ENCODE measurements at regions not wholly inside any gene's neighbourhood (a gene's known extent, or its start where the extent isn't known, plus 50 kb on each side); places are given as distances from the start of the nearest gene placed in this dataset.
A peak's percentile ranks its signal among the peaks of the same experiment; 100 is the strongest.

GRCh38 chr22:49023161-49023878, 804.4 kb downstream of the BRD1 start:
- WGBS (ENCODE audit: insufficient coverage): 83% methylated on average over 17 of the region's 22 CpGs
- no peaks in the 10 kb centered on the region for H3K4me1 Mint-ChIP-seq

GRCh38 chr22:49022816-49023160, 804.9 kb downstream of the BRD1 start:
- peaks cover 0 to 28% of the 10 kb centered on the region in 2 experiments for H3K27me3 ChIP-seq (replicated peaks in 1 of 2; ENCODE audit: control insufficient read depth in 2 of 2, extremely low read depth in 1 of 2, insufficient read depth in 2 of 2, low read length in 1 of 2)
- ATAC-seq (replicated peaks in 1 of 4) (no peak), DNase-seq (no peak)
- no peaks in the 10 kb centered on the region for H3K4me1 ChIP-seq (ENCODE audit: control insufficient read depth in 1 of 2, extremely low read depth in 1 of 2, insufficient read depth in 2 of 2, low read length in 2 of 2)
- ChIA-PET CTCF (no interaction called here), POLR2A (no interaction called here)
- Mint-ChIP-seq H3K36me3 (no peaks in the 10 kb centered on the region), H3K4me3 (no peak overlapping the region), H3K9me3 (no peaks in the 10 kb centered on the region), H3K27me3 (peaks cover 4 to 8% of the 10 kb centered on the region in 2 donors), H3K27ac (no peak overlapping the region), H3K4me1 (no peaks in the 10 kb centered on the region)
- WGBS (ENCODE audit: insufficient coverage): no CpG with 5 or more reads among the region's 4 CpGs
- H3K36me3 ChIP-seq (ENCODE audit: control insufficient read depth in 2 of 2, extremely low read depth in 1 of 2, insufficient read depth in 1 of 2, low read length in 1 of 2): no peaks in the 10 kb centered on the region
- H3K27ac ChIP-seq (ENCODE audit: low read length): no peak overlapping the region
- no peaks in the 10 kb centered on the region for H3K9me3 ChIP-seq
- H3K4me3 ChIP-seq (ENCODE audit: control insufficient read depth in 1 of 2, extremely low read depth in 1 of 2, low read length in 1 of 2): no peak overlapping the region

More at GRCh38 chr22:49023161-49023878, 804.4 kb downstream of the BRD1 start:
- Histone ChIP-seq H3K27ac (ENCODE audit: low read length) (no peak overlapping the region), H3K36me3 (ENCODE audit: control insufficient read depth in 2 of 2, extremely low read depth in 1 of 2, insufficient read depth in 1 of 2, low read length in 1 of 2) (no peaks in the 10 kb centered on the region), H3K9me3 (no peaks in the 10 kb centered on the region), H3K27me3 (replicated peaks in 1 of 2; ENCODE audit: control insufficient read depth in 2 of 2, extremely low read depth in 1 of 2, insufficient read depth in 2 of 2, low read length in 1 of 2) (peaks cover 0 to 30% of the 10 kb centered on the region in 2 experiments), H3K4me1 (ENCODE audit: control insufficient read depth in 1 of 2, extremely low read depth in 1 of 2, insufficient read depth in 2 of 2, low read length in 2 of 2) (no peaks in the 10 kb centered on the region), H3K4me3 (ENCODE audit: control insufficient read depth in 1 of 2, extremely low read depth in 1 of 2, low read length in 1 of 2) (no peak overlapping the region)
- ATAC-seq (replicated peaks in 1 of 4) (no peak), DNase-seq (no peak)
- Mint-ChIP-seq H3K27me3 (peaks cover 4 to 9% of the 10 kb centered on the region in 2 donors), H3K9me3 (no peaks in the 10 kb centered on the region), H3K27ac (no peak overlapping the region), H3K4me3 (no peak overlapping the region), H3K36me3 (no peaks in the 10 kb centered on the region)
- ChIA-PET CTCF (no interaction called here), POLR2A (no interaction called here)

GRCh38 chr22:49021926-49022815, 805.5 kb downstream of the BRD1 start:
- ChIA-PET POLR2A (no interaction called here), CTCF (no interaction called here)
- no peak for ATAC-seq (replicated peaks in 1 of 4)
- DNase-seq: no peak
- Histone ChIP-seq H3K27ac (ENCODE audit: low read length) (no peak overlapping the region), H3K4me1 (ENCODE audit: control insufficient read depth in 1 of 2, extremely low read depth in 1 of 2, insufficient read depth in 2 of 2, low read length in 2 of 2) (no peaks in the 10 kb centered on the region), H3K36me3 (ENCODE audit: control insufficient read depth in 2 of 2, extremely low read depth in 1 of 2, insufficient read depth in 1 of 2, low read length in 1 of 2) (no peaks in the 10 kb centered on the region), H3K9me3 (no peaks in the 10 kb centered on the region), H3K27me3 (replicated peaks in 1 of 2; ENCODE audit: control insufficient read depth in 2 of 2, extremely low read depth in 1 of 2, insufficient read depth in 2 of 2, low read length in 1 of 2) (peaks cover 0 to 24% of the 10 kb centered on the region in 2 experiments), H3K4me3 (ENCODE audit: control insufficient read depth in 1 of 2, extremely low read depth in 1 of 2, low read length in 1 of 2) (no peak overlapping the region)
- H3K27me3 Mint-ChIP-seq: peaks cover 0 to 2% of the 10 kb centered on the region in 2 donors
- H3K4me3 Mint-ChIP-seq: no peak overlapping the region
- no peaks in the 10 kb centered on the region for H3K4me1 Mint-ChIP-seq
- WGBS (ENCODE audit: insufficient coverage): 73% methylated on average over 20 of the region's 23 CpGs
- H3K27ac Mint-ChIP-seq: no peak overlapping the region
- no peaks in the 10 kb centered on the region for H3K9me3 Mint-ChIP-seq
- H3K36me3 Mint-ChIP-seq: no peaks in the 10 kb centered on the region

GRCh38 chr22:49021131-49021925, 806.3 kb downstream of the BRD1 start:
- no peak for ATAC-seq (replicated peaks in 1 of 4)
- CTCF ChIA-PET: no interaction called here
- Histone ChIP-seq H3K4me3 (ENCODE audit: control insufficient read depth in 1 of 2, extremely low read depth in 1 of 2, low read length in 1 of 2) (no peak overlapping the region), H3K9me3 (no peaks in the 10 kb centered on the region), H3K36me3 (ENCODE audit: control insufficient read depth in 2 of 2, extremely low read depth in 1 of 2, insufficient read depth in 1 of 2, low read length in 1 of 2) (no peaks in the 10 kb centered on the region), H3K27ac (ENCODE audit: low read length) (no peak overlapping the region), H3K27me3 (replicated peaks in 1 of 2; ENCODE audit: control insufficient read depth in 2 of 2, extremely low read depth in 1 of 2, insufficient read depth in 2 of 2, low read length in 1 of 2) (peaks cover 0 to 21% of the 10 kb centered on the region in 2 experiments), H3K4me1 (ENCODE audit: control insufficient read depth in 1 of 2, extremely low read depth in 1 of 2, insufficient read depth in 2 of 2, low read length in 2 of 2) (no peaks in the 10 kb centered on the region)
- WGBS (ENCODE audit: insufficient coverage): 80% methylated on average over 25 of the region's 27 CpGs
- peak in 1 of 35 experiments; percentile 22 for DNase-seq
- H3K4me3 Mint-ChIP-seq: no peak overlapping the region
- H3K9me3 Mint-ChIP-seq: no peaks in the 10 kb centered on the region
- no peaks in the 10 kb centered on the region for H3K36me3 Mint-ChIP-seq
- H3K4me1 Mint-ChIP-seq: no peaks in the 10 kb centered on the region
- POLR2A ChIA-PET: no interaction called here
- H3K27me3 Mint-ChIP-seq: no peaks in the 10 kb centered on the region
- no peak overlapping the region for H3K27ac Mint-ChIP-seq

- no peak overlapping the region for H3K27ac ChIP-seq (ENCODE audit: low read length)
- no peaks in the 10 kb centered on the region for H3K9me3 ChIP-seq
- ChIA-PET CTCF (no interaction called here), POLR2A (no interaction called here)
- ATAC-seq (replicated peaks in 1 of 4): no peak
- no peaks in the 10 kb centered on the region for H3K4me1 Mint-ChIP-seq
- no peaks in the 10 kb centered on the region for H3K9me3 Mint-ChIP-seq
- peaks cover 0 to 18% of the 10 kb centered on the region in 2 experiments for H3K27me3 ChIP-seq (replicated peaks in 1 of 2; ENCODE audit: control insufficient read depth in 2 of 2, extremely low read depth in 1 of 2, insufficient read depth in 2 of 2, low read length in 1 of 2)
- H3K36me3 Mint-ChIP-seq: no peaks in the 10 kb centered on the region
- no peaks in the 10 kb centered on the region for H3K27me3 Mint-ChIP-seq
- H3K4me1 ChIP-seq (ENCODE audit: control insufficient read depth in 1 of 2, extremely low read depth in 1 of 2, insufficient read depth in 2 of 2, low read length in 2 of 2): no peaks in the 10 kb centered on the region
- peak in 1 of 35 experiments; percentile 9 for DNase-seq
- no peak overlapping the region for H3K4me3 Mint-ChIP-seq
- H3K27ac Mint-ChIP-seq: no peak overlapping the region
- 56% methylated on average over 7 of the region's 15 CpGs for WGBS (ENCODE audit: insufficient coverage)
- no peak overlapping the region for H3K4me3 ChIP-seq (ENCODE audit: control insufficient read depth in 1 of 2, extremely low read depth in 1 of 2, low read length in 1 of 2)
- no peaks in the 10 kb centered on the region for H3K36me3 ChIP-seq (ENCODE audit: control insufficient read depth in 2 of 2, extremely low read depth in 1 of 2, insufficient read depth in 1 of 2, low read length in 1 of 2)
These were observed 807.6 kb downstream of the BRD1 start for GRCh38 chr22:49019737-49020713.

All from T-cell (primary cell).